Neural cell (in vitro differentiated cells): ENCODE measurements at regions not wholly inside any gene's neighbourhood (a gene's known extent, or its start where the extent isn't known, plus 50 kb on each side); places are given as distances from the start of the nearest gene placed in this dataset.
A peak's percentile ranks its signal among the peaks of the same experiment; 100 is the strongest.

Source experiments
- H2AFZ ChIP-seq: fragments of 200-600, 300-800 bp; sonication (generic), shearing (Covaris generic); 2 replicates; pipeline ENCODE4 v1.6.0; 2014; ENCODE audit warnings: low read depth, mild to moderate bottlenecking, antibody characterized with exemption, low read length, moderate library complexity
- H3F3A ChIP-seq: fragments of 200-600 bp; shearing (Covaris generic); 2 replicates; pipeline ENCODE4 v1.6.1; 2016; ENCODE audit warnings: mild to moderate bottlenecking, moderate library complexity, mixed read lengths, antibody characterized with exemption, low read length; ENCODE audit not compliant: insufficient read depth, poor library complexity, severe bottlenecking
- H3K27ac ChIP-seq: fragments of 200-600, 300-800 bp; sonication (generic), shearing (Covaris generic); 2 replicates; pipeline ENCODE4 v1.5.1; 2014; ENCODE audit warnings: mild to moderate bottlenecking, low read length, moderate library complexity
- H3K27me3 ChIP-seq: fragments of 300-800, 200-600 bp; sonication (generic), shearing (Covaris generic); 2 replicates; pipeline ENCODE4 v1.6.0; 2014; ENCODE audit warnings: mild to moderate bottlenecking, low read depth, low read length, moderate library complexity; ENCODE audit not compliant: insufficient read depth
- H3K36me3 ChIP-seq: fragments of 300-800, 200-600 bp; sonication (generic), shearing (Covaris generic); 2 replicates; pipeline ENCODE4 v1.5.1; 2014; ENCODE audit warnings: mild to moderate bottlenecking, antibody characterized with exemption, low read length, moderate library complexity; ENCODE audit not compliant: insufficient read depth
- H3K4me2 ChIP-seq: fragments of 300-800, 200-600 bp; sonication (generic), shearing (Covaris generic); 2 replicates; pipeline ENCODE4 v1.6.0; 2014; ENCODE audit warnings: mild to moderate bottlenecking, low read length
- H3K4me3 ChIP-seq: fragments of 300-800, 200-600 bp; sonication (generic), shearing (Covaris generic); 2 replicates; pipeline ENCODE4 v1.5.1; 2014; ENCODE audit warnings: mild to moderate bottlenecking, low read length, moderate library complexity
- H3K79me2 ChIP-seq: fragments of 200-600 bp; shearing (Covaris generic); replicated peaks from 2 replicates; pipeline ENCODE4 v1.6.0; 2014; ENCODE audit warnings: mild to moderate bottlenecking, low read length, moderate library complexity; ENCODE audit not compliant: insufficient read depth
- H3K9ac ChIP-seq: fragments of 300-800, 200-600 bp; sonication (generic), shearing (Covaris generic); 2 replicates; pipeline ENCODE4 v1.6.1; 2016; ENCODE audit warnings: mild to moderate bottlenecking, low read length, mixed read lengths
- H3K9me2 ChIP-seq: fragments of 200-600 bp; shearing (Covaris generic); 2 replicates; pipeline ENCODE4 v1.6.1; 2016; ENCODE audit warnings: mild to moderate bottlenecking, low read length, mixed read lengths; ENCODE audit not compliant: insufficient read depth
- H3K9me3 ChIP-seq: fragments of 200-600, 300-800 bp; sonication (generic), shearing (Covaris generic); 2 replicates; pipeline ENCODE4 v1.6.1; 2016; ENCODE audit warnings: mild to moderate bottlenecking, mixed run types, low read length, moderate library complexity, mixed read lengths
- H4K20me1 ChIP-seq: fragments of 200-600 bp; shearing (Covaris generic); 2 replicates; pipeline ENCODE4 v1.6.1; 2016; ENCODE audit warnings: mild to moderate bottlenecking, mixed run types; ENCODE audit not compliant: insufficient read depth
- CTCF ChIP-seq: fragments of 450-650 bp; IDR thresholded peaks from 2 replicates; pipeline ENCODE4 v1.5.1; 2014; ENCODE audit warnings: antibody characterized with exemption, mild to moderate bottlenecking, moderate library complexity; ENCODE audit not compliant: poor library complexity, severe bottlenecking
- EP300 ChIP-seq: fragments of 450-650 bp; conservative IDR thresholded peaks from 2 replicates; pipeline ENCODE4 v1.6.1; 2014; ENCODE audit warnings: antibody characterized with exemption, mild to moderate bottlenecking, moderate library complexity; ENCODE audit not compliant: poor library complexity, severe bottlenecking
- EZH2 ChIP-seq: fragments of 200-600, 300-800 bp; shearing (Covaris generic), sonication (generic); IDR thresholded peaks from 2 replicates; pipeline ENCODE4 v1.6.1; 2014; ENCODE audit warnings: antibody characterized with exemption, low read length, borderline replicate concordance, mild to moderate bottlenecking; ENCODE audit not compliant: insufficient read depth, poor library complexity, severe bottlenecking
- MXI1 ChIP-seq: fragments of 450-650 bp; conservative IDR thresholded peaks from 2 replicates; pipeline ENCODE4 v1.6.1; 2014; ENCODE audit warnings: antibody characterized with exemption, mild to moderate bottlenecking; ENCODE audit not compliant: poor library complexity, severe bottlenecking
- POLR2AphosphoS5 ChIP-seq: IDR thresholded peaks from 2 replicates; pipeline ENCODE4 v1.6.1; 2012
- RAD21 ChIP-seq: fragments of 450-650 bp; conservative IDR thresholded peaks from 2 replicates; pipeline ENCODE4 v1.6.1; 2014; ENCODE audit warnings: antibody characterized with exemption, mild to moderate bottlenecking, moderate library complexity
- SMC3 ChIP-seq: fragments of 450-650 bp; conservative IDR thresholded peaks from 2 replicates; pipeline ENCODE4 v1.6.1; 2014; ENCODE audit warnings: antibody characterized with exemption, mild to moderate bottlenecking, moderate library complexity; ENCODE audit not compliant: poor library complexity
- TAF1 ChIP-seq: IDR thresholded peaks from 2 replicates; pipeline ENCODE4 v1.6.1; 2012; ENCODE audit warnings: low read depth
- TF ChIP-seq, protein P1 (sequence below): IDR thresholded peaks from 2 replicates; pipeline ENCODE4 v1.6.1; 2012; ENCODE audit warnings: borderline replicate concordance

DNA sequence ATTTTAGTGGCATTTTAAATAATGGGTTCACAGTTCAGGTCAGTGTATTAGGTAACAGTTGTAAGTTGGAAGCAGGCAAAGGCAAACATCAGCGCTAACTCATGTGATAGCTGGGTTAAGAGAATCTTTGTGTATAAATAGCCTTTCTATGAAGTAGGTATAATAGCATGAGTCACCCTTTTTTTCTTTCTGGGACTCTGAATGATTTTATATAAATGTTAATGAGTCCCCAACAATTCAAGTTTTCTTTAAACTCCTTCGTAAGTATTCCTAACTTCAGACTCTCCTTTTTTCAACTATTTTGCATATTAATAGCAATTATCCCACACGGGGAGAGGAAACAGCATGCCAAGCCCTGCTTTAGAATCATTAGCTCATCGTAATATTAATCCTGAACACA lies 384.3 kb downstream of the PIK3C3 start:
- Histone ChIP-seq H3K4me3 (no peak overlapping the region), H3K9ac (no peak overlapping the region), H3K36me3 (no peaks in the 10 kb centered on the region), H3K27ac (peak overlapping the region; percentile 28), H3K9me3 (no peaks in the 10 kb centered on the region), H3K9me2 (no peaks in the 10 kb centered on the region), H3F3A (no peaks in the 10 kb centered on the region), H3K79me2 (no peaks in the 10 kb centered on the region), H3K4me2 (no peak overlapping the region), H3K27me3 (peaks cover 3% of the 10 kb centered on the region), H4K20me1 (no peaks in the 10 kb centered on the region), H2AFZ (no peak overlapping the region)
- TF ChIP-seq TAF1, result no peak

- H3K4me3 ChIP-seq, result no peak overlapping the region
- H3K27ac ChIP-seq, result no peak overlapping the region
- no peak overlapping the region for H3K4me2 ChIP-seq
- H3F3A ChIP-seq, result no peaks in the 10 kb centered on the region
- H4K20me1 ChIP-seq, result no peaks in the 10 kb centered on the region
- H3K9me3 ChIP-seq, result no peaks in the 10 kb centered on the region
- H3K9me2 ChIP-seq, result no peaks in the 10 kb centered on the region
- no peaks in the 10 kb centered on the region for H3K36me3 ChIP-seq
- TF ChIP-seq RAD21 (no peak), POLR2AphosphoS5 (no peak), EP300 (no peak), EZH2 (no peak), MXI1 (no peak), CTCF (no peak), TAF1 (no peak), SMC3 (no peak)
- TF ChIP-seq, protein P1, sequence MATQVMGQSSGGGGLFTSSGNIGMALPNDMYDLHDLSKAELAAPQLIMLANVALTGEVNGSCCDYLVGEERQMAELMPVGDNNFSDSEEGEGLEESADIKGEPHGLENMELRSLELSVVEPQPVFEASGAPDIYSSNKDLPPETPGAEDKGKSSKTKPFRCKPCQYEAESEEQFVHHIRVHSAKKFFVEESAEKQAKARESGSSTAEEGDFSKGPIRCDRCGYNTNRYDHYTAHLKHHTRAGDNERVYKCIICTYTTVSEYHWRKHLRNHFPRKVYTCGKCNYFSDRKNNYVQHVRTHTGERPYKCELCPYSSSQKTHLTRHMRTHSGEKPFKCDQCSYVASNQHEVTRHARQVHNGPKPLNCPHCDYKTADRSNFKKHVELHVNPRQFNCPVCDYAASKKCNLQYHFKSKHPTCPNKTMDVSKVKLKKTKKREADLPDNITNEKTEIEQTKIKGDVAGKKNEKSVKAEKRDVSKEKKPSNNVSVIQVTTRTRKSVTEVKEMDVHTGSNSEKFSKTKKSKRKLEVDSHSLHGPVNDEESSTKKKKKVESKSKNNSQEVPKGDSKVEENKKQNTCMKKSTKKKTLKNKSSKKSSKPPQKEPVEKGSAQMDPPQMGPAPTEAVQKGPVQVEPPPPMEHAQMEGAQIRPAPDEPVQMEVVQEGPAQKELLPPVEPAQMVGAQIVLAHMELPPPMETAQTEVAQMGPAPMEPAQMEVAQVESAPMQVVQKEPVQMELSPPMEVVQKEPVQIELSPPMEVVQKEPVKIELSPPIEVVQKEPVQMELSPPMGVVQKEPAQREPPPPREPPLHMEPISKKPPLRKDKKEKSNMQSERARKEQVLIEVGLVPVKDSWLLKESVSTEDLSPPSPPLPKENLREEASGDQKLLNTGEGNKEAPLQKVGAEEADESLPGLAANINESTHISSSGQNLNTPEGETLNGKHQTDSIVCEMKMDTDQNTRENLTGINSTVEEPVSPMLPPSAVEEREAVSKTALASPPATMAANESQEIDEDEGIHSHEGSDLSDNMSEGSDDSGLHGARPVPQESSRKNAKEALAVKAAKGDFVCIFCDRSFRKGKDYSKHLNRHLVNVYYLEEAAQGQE, result no peak
- H2AFZ ChIP-seq, result no peak overlapping the region
- no peaks in the 10 kb centered on the region for H3K79me2 ChIP-seq
- H3K27me3 ChIP-seq, result peaks cover 3% of the 10 kb centered on the region
- H3K9ac ChIP-seq, result no peak overlapping the region
Observed at GRCh38 chr18:42340423-42341009, 385.5 kb downstream of the PIK3C3 start.

- Histone ChIP-seq H3K79me2 (no peaks in the 10 kb centered on the region), H4K20me1 (no peaks in the 10 kb centered on the region), H2AFZ (no peak overlapping the region), H3K27me3 (peaks cover 3% of the 10 kb centered on the region), H3K9ac (no peak overlapping the region), H3K36me3 (no peaks in the 10 kb centered on the region), H3K9me2 (no peaks in the 10 kb centered on the region), H3K4me3 (no peak overlapping the region), H3K4me2 (no peak overlapping the region), H3K9me3 (no peaks in the 10 kb centered on the region), H3K27ac (no peak overlapping the region), H3F3A (no peaks in the 10 kb centered on the region)
- TF ChIP-seq EP300 (no peak), MXI1 (no peak), POLR2AphosphoS5 (no peak), RAD21 (no peak), TAF1 (no peak), SMC3 (no peak), CTCF (no peak), EZH2 (no peak)
- TF ChIP-seq, protein P1, result no peak
Observed at GRCh38 chr18:42341423-42341822, 386.4 kb downstream of the PIK3C3 start.
